ENCODE measurements at regions not wholly inside any gene's neighbourhood (a gene's known extent, or its start where the extent isn't known, plus 50 kb on each side); places are given as distances from the start of the nearest gene placed in this dataset.

DNA sequence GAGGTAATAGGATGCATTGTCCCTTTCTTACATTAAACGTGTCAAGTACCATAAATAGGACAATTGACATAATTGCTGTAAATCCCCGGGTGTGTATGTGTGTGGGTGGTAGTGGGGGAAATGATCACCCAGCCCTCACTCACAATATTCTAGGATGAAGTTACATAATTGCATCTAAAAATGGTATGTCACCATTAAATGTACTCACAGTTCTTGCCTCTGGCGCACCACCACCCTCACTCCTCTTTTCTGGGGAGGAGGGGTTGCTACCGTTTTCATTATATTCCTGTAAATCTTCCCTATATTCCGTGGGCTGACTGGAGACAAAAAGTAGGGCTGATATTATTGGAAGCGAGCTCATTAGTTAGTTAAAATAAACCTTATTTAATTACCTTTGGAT lies 563.8 kb downstream of the TLR4 start:
- intact Hi-C loops (cut with micrococcal nuclease): no loop called here
- Mint-ChIP-seq H3K27ac (no peak overlapping the region), H3K36me3 (ENCODE audit: low read depth) (no peaks in the 10 kb centered on the region), H3K4me3 (no peak overlapping the region), H3K9me3 (no peaks in the 10 kb centered on the region), H3K27me3 (ENCODE audit: low read depth) (no peaks in the 10 kb centered on the region), H3K4me1 (ENCODE audit: low read depth) (no peaks in the 10 kb centered on the region)
- no peak for DNase-seq
- CTCF ChIA-PET: no interaction called here

DNA sequence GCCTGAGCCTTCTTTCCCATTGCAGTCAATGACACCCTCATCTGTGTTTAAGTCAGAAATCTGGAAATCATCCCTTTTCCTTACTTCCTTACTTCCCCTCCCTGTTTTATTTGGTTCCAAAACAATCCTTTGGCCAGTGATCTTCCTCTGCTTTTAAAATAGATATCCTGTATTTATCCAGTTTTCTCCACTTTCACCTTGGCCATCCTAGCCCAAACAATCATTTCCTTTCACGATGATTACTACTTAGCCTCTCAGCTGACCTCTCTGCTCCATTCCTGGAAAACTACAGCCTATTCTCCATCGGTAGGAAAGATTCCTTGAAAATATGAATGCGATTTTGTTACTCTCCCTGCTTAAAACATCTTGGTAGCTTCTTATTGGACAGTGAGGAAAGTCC lies 565.4 kb downstream of the TLR4 start:
- no peaks in the 10 kb centered on the region for H3K4me1 Mint-ChIP-seq (ENCODE audit: low read depth)
- intact Hi-C loops (cut with micrococcal nuclease): no loop called here
- no peaks in the 10 kb centered on the region for H3K36me3 Mint-ChIP-seq (ENCODE audit: low read depth)
- no peak overlapping the region for H3K4me3 Mint-ChIP-seq
- DNase-seq: no peak
- no peak overlapping the region for H3K27ac Mint-ChIP-seq
- H3K27me3 Mint-ChIP-seq (ENCODE audit: low read depth): no peaks in the 10 kb centered on the region
- CTCF ChIA-PET: no interaction called here
- no peaks in the 10 kb centered on the region for H3K9me3 Mint-ChIP-seq

DNA sequence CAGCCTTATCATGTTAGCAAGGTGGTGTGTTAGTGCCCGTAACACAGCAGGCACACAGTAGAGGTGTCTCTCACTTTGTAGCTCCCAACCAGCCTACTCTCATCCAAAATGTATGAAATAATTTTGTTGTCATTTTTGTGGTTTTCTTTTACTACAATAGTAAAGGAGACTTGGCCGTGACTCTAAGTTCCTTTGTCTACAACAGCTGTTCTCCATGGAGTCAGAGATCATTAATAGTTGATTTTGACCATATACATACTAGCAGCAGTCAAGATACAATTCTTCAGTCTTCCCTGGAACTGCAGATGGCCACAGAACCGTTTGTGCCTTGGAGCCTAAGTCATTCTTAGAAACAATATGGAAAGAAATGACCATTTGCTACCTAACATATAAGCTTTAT lies 567.1 kb downstream of the TLR4 start:
- Mint-ChIP-seq H3K27me3 (ENCODE audit: low read depth) (peaks cover under 1% of the 10 kb centered on the region), H3K9me3 (no peaks in the 10 kb centered on the region), H3K4me3 (no peak overlapping the region), H3K36me3 (ENCODE audit: low read depth) (no peaks in the 10 kb centered on the region), H3K4me1 (ENCODE audit: low read depth) (no peaks in the 10 kb centered on the region), H3K27ac (no peak overlapping the region)
- DNase-seq: no peak
- CTCF ChIA-PET: no interaction called here
- intact Hi-C loops (cut with micrococcal nuclease): no loop called here

DNA sequence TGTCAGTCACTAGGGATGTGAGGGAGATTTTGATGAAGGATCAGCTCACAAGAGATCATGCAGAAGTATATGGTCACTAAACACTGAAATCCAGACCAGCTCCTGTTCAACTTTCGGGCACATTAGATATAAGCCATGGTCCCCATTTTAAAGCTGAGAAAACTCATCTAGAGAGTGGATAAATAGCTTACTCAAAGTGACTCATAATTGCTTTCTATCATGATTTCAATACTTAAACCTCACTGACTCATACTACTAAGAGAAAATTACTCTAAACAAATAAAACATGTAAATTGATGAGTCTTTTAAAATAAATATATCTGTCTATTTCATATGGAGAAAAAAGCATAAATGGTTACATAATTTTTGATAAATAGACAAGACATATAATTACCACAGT lies 567.7 kb downstream of the TLR4 start:
- Mint-ChIP-seq H3K27me3 (ENCODE audit: low read depth) (peaks cover 2% of the 10 kb centered on the region), H3K4me1 (ENCODE audit: low read depth) (no peaks in the 10 kb centered on the region), H3K27ac (no peak overlapping the region), H3K36me3 (ENCODE audit: low read depth) (no peaks in the 10 kb centered on the region), H3K4me3 (no peak overlapping the region), H3K9me3 (no peaks in the 10 kb centered on the region)
- DNase-seq: no peak
- intact Hi-C loops (cut with micrococcal nuclease): no loop called here
- CTCF ChIA-PET: no interaction called here

DNA sequence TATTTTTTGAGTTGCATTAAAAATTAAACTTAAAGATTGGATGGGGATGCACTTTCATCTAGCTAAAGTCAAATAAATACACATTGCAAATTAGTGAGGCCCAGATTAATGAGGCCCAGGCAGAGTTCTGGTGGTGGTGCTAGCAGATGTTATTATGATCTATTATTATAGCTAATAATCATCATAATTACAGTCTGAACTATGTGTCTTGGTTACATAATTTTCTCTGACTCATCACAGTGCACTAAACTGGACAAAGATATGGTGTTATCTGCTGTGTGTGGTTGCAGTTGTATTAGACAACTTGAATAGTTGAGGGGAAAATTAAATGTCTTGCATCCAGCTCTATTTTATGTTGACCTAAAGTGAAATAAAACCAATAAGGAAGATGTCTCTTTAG lies 568.8 kb downstream of the TLR4 start:
- intact Hi-C loops (cut with micrococcal nuclease): no loop called here
- Mint-ChIP-seq H3K4me3 (no peak overlapping the region), H3K4me1 (ENCODE audit: low read depth) (no peaks in the 10 kb centered on the region), H3K9me3 (no peaks in the 10 kb centered on the region), H3K27me3 (ENCODE audit: low read depth) (peaks cover 2% of the 10 kb centered on the region), H3K27ac (no peak overlapping the region), H3K36me3 (ENCODE audit: low read depth) (no peaks in the 10 kb centered on the region)
- CTCF ChIA-PET: no interaction called here
- DNase-seq: no peak

DNA sequence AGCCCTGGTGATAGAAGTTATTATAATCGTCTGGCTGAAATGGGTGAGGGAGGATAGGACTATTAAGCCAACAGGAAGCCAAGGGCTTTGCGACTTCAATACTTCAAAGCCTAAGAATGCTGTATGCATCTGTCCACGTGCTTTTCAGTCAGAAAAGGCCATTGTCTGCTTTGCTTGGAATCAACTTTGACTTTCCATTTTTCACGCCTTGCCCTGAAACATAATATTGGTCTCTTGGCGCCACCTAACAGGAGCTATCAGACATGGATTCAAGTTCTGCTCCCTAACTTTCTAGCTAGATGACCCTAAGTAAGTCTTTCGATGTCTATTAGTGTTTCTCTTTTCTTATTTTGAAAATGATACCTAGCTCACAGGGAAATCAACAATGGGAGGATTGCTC lies 572.6 kb downstream of the TLR4 start:
- Mint-ChIP-seq H3K4me3 (no peak overlapping the region), H3K4me1 (ENCODE audit: low read depth) (no peaks in the 10 kb centered on the region), H3K27ac (no peak overlapping the region), H3K36me3 (ENCODE audit: low read depth) (no peaks in the 10 kb centered on the region), H3K27me3 (ENCODE audit: low read depth) (peaks cover 2% of the 10 kb centered on the region), H3K9me3 (no peaks in the 10 kb centered on the region)
- no peak for DNase-seq
- intact Hi-C loops (cut with micrococcal nuclease): no loop called here
- CTCF ChIA-PET: no interaction called here

DNA sequence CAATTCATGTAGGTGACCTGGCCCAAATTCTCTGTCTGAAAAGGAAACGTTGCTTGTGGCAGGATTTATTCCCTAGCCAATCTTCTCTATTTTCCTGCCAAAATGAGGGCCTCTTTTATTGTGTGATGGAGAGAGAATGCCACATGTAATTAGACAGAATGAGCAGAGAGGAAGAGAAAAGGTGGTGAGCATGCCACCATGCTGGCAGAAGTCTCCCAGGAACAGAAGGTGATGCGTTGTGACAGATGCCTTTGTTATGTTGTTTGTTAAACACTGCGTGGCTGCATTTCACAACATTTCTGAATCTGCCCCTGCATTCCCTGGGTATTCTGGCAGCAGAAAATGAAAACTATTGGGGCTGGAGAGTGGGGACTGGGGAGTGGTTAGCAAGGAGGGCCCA lies 577.6 kb downstream of the TLR4 start:
- Mint-ChIP-seq H3K27ac (no peak overlapping the region), H3K4me1 (ENCODE audit: low read depth) (no peaks in the 10 kb centered on the region), H3K9me3 (no peaks in the 10 kb centered on the region), H3K27me3 (ENCODE audit: low read depth) (peaks cover 3% of the 10 kb centered on the region), H3K36me3 (ENCODE audit: low read depth) (no peaks in the 10 kb centered on the region), H3K4me3 (no peak overlapping the region)
- no peak for DNase-seq
- CTCF ChIA-PET: no interaction called here
- intact Hi-C loops (cut with micrococcal nuclease): no loop called here

DNA sequence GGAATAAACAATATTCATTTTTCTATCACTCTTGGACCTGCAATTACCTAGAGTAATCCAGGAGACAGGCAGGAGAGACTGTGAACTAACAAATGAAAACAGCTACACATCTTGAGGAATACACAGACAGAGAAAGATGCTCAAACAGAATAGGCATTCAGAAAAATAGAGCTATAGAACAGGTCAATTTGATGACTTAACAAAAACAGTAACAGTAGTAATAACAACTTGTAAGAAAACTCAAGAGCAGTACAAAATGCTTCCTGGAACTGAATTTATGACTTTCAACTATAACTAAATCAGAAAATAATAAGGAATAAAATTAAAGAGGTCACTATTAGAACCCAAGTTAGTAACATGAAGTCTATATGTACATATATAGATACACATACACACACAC lies 579.3 kb downstream of the TLR4 start:
- H3K4me3 Mint-ChIP-seq: no peak overlapping the region
- intact Hi-C loops (cut with micrococcal nuclease): no loop called here
- no peaks in the 10 kb centered on the region for H3K36me3 Mint-ChIP-seq (ENCODE audit: low read depth)
- H3K27ac Mint-ChIP-seq: no peak overlapping the region
- CTCF ChIA-PET: no interaction called here
- H3K4me1 Mint-ChIP-seq (ENCODE audit: low read depth): no peaks in the 10 kb centered on the region
- no peaks in the 10 kb centered on the region for H3K9me3 Mint-ChIP-seq
- peaks cover 3% of the 10 kb centered on the region for H3K27me3 Mint-ChIP-seq (ENCODE audit: low read depth)
- DNase-seq: no peak

DNA sequence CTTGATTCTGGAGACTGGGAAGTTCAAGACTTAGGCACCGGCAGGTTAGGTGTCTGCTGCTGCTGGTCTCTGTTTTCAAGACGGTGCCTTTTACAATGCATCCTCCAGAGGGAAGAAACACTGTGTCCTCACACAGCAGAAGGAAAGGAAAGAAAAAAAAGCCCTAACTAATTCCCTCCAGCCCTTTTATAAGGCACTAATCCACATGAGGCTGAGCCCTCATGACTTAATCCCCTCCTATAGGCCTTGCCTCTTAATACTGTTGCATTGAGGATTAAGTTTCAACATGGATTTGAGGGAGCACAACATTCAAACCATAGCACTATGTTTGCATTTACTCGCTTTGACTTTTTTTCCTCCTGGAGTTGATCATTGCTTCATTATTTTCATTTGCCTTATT lies 585.9 kb downstream of the TLR4 start:
- Mint-ChIP-seq H3K9me3 (peaks cover 4% of the 10 kb centered on the region), H3K36me3 (ENCODE audit: low read depth) (no peaks in the 10 kb centered on the region), H3K27me3 (ENCODE audit: low read depth) (peaks cover 4% of the 10 kb centered on the region), H3K27ac (no peak overlapping the region), H3K4me1 (ENCODE audit: low read depth) (no peaks in the 10 kb centered on the region), H3K4me3 (no peak overlapping the region)
- intact Hi-C loops (cut with micrococcal nuclease): no loop called here
- CTCF ChIA-PET: no interaction called here
- no peak for DNase-seq

DNA sequence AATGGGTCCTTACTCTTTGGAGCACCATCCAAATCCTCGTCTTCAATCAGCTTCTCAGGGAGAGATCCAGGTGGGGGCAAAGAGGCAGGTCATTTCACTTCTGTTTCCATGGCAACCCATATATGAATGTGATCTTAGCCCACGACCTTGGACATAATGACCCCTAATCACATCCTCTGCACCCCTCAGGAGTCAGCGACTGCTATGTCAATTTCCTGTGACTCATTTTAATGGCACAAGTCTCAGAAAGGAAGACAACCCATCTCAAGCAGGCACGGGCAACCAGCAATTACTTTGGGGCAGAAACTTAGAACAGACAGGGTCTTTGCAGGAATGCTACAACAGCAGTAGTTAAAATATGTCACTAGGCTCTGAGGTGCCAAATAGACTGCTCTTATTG lies 591.2 kb downstream of the TLR4 start:
- H3K9me3 Mint-ChIP-seq: peaks cover 3% of the 10 kb centered on the region
- H3K27ac Mint-ChIP-seq: no peak overlapping the region
- H3K27me3 Mint-ChIP-seq (ENCODE audit: low read depth): peaks cover 4% of the 10 kb centered on the region
- no peaks in the 10 kb centered on the region for H3K36me3 Mint-ChIP-seq (ENCODE audit: low read depth)
- no peak for DNase-seq
- H3K4me3 Mint-ChIP-seq: no peak overlapping the region
- no peaks in the 10 kb centered on the region for H3K4me1 Mint-ChIP-seq (ENCODE audit: low read depth)
- CTCF ChIA-PET: no interaction called here
- intact Hi-C loops (cut with micrococcal nuclease): no loop called here

DNA sequence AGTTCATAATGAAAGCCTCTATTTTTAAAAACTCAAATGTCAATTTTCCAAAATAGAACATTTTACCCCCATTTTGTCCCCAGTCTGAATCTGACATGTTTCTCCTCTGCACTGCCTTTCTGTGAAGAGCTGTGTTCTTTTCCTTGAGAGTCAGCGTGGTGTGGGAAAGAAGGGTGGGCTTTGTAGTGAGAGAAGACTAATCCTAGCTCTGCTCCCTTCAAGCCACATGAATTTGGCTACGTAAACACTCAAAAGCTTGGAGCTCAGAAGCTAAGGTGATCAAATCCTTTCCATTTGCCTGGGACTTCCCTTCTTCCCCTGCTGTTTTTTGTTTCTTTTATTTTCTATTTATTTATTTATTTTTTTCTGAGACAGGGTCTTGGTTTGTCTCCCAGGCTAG lies 598.5 kb downstream of the TLR4 start:
- no peaks in the 10 kb centered on the region for H3K9me3 Mint-ChIP-seq
- H3K4me1 Mint-ChIP-seq (ENCODE audit: low read depth): no peaks in the 10 kb centered on the region
- no peak overlapping the region for H3K4me3 Mint-ChIP-seq
- no peaks in the 10 kb centered on the region for H3K36me3 Mint-ChIP-seq (ENCODE audit: low read depth)
- intact Hi-C loops (cut with micrococcal nuclease): no loop called here
- peaks cover 2% of the 10 kb centered on the region for H3K27me3 Mint-ChIP-seq (ENCODE audit: low read depth)
- CTCF ChIA-PET: no interaction called here
- no peak for DNase-seq
- no peak overlapping the region for H3K27ac Mint-ChIP-seq

DNA sequence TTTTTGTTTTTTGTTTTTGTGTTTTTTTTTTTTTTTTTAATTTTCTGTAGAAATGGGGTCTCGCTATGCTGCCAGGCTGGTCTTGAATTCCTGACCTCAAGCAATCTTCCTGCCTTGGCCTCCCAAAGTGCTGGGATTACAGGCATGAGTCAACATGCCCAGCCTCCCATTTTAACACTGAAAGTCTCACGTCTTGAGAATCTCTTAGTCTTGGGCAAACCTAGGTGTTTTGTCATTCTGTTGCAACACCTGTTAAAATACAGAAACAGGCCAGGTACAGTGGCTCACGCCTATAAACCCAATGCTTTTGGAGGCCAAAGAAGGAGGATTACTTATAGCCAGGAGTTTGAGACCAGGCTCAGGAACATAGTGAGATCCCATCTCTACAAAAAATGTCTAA lies 599.0 kb downstream of the TLR4 start:
- H3K36me3 Mint-ChIP-seq (ENCODE audit: low read depth): no peaks in the 10 kb centered on the region
- H3K4me1 Mint-ChIP-seq (ENCODE audit: low read depth): no peaks in the 10 kb centered on the region
- H3K27ac Mint-ChIP-seq: no peak overlapping the region
- peaks cover 2% of the 10 kb centered on the region for H3K27me3 Mint-ChIP-seq (ENCODE audit: low read depth)
- no peaks in the 10 kb centered on the region for H3K9me3 Mint-ChIP-seq
- CTCF ChIA-PET: no interaction called here
- intact Hi-C loops (cut with micrococcal nuclease): no loop called here
- no peak for DNase-seq
- H3K4me3 Mint-ChIP-seq: no peak overlapping the region

DNA sequence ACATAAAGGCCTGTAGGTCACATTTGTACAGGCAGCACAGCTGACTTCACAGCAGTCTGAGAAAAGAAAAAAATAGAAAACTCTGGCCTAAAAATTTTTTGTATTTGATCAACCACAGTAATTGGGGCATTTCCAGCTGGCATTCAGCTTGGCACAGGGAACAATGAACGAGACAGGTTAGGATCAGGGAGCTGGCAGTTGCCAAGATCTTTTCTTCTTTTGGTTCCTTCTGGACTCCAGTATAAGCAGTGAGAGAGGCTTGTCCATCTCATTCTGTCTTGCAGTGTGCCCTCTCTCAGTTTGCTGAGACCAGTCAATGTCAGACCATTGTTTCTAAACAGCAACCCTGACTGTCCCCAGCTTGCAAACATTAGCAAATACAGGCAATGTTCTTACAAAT lies 601.1 kb downstream of the TLR4 start:
- no peaks in the 10 kb centered on the region for H3K36me3 Mint-ChIP-seq (ENCODE audit: low read depth)
- H3K9me3 Mint-ChIP-seq: no peaks in the 10 kb centered on the region
- H3K27me3 Mint-ChIP-seq (ENCODE audit: low read depth): peaks cover 2% of the 10 kb centered on the region
- H3K4me1 Mint-ChIP-seq (ENCODE audit: low read depth): no peaks in the 10 kb centered on the region
- CTCF ChIA-PET: no interaction called here
- H3K27ac Mint-ChIP-seq: no peak overlapping the region
- intact Hi-C loops (cut with micrococcal nuclease): no loop called here
- no peak overlapping the region for H3K4me3 Mint-ChIP-seq
- no peak for DNase-seq

DNA sequence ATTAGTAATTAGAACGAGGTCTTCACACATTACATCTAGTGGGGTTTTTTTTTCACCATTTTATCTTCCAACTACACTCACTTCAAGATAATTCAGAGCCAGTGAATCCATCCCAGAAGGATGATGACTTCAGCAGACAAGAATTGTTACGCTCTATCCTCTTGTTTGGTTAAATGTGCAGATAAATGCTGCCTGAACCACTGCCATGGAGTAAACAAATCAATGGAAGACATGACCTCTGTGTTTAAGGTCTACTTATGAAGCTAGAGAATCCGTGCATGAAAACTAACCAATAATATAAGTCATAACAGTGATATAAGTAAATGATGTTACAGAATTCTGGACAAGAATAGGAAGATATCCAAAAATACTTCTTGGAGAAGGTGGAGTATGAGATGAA lies 602.6 kb downstream of the TLR4 start:
- intact Hi-C loops (cut with micrococcal nuclease): no loop called here
- CTCF ChIA-PET: no interaction called here
- Mint-ChIP-seq H3K27me3 (ENCODE audit: low read depth) (peaks cover 2% of the 10 kb centered on the region), H3K4me1 (ENCODE audit: low read depth) (no peaks in the 10 kb centered on the region), H3K36me3 (ENCODE audit: low read depth) (no peaks in the 10 kb centered on the region), H3K27ac (no peak overlapping the region), H3K4me3 (no peak overlapping the region), H3K9me3 (no peaks in the 10 kb centered on the region)
- no peak for DNase-seq

Measured in activated naive CD4-positive, alpha-beta T cell treated with anti-CD3 and anti-CD28 coated beads for 36 hours (primary cell).